OCI-LY7 (cell line): ENCODE measurements at regions not wholly inside any gene's neighbourhood (a gene's known extent, or its start where the extent isn't known, plus 50 kb on each side); places are given as distances from the start of the nearest gene placed in this dataset.

ENCODE experiments used
- EZH2phosphoT487 ChIP-seq: fragments of 200-600 bp; sonication (generic); IDR thresholded peaks from 2 replicates; pipeline ENCODE4 v1.6.1; 2018; ENCODE audit warnings: low read depth, borderline replicate concordance, mild to moderate bottlenecking, mixed run types, antibody characterized with exemption, low read length, moderate library complexity, mixed read lengths
- TF ChIP-seq, protein P1 (sequence below): fragments of 200-600 bp; sonication (generic); conservative IDR thresholded peaks from 2 replicates; pipeline ENCODE4 v1.5.1; 2014; ENCODE audit warnings: mild to moderate bottlenecking, antibody characterized with exemption, low read length, moderate library complexity, mixed read lengths

DNA sequence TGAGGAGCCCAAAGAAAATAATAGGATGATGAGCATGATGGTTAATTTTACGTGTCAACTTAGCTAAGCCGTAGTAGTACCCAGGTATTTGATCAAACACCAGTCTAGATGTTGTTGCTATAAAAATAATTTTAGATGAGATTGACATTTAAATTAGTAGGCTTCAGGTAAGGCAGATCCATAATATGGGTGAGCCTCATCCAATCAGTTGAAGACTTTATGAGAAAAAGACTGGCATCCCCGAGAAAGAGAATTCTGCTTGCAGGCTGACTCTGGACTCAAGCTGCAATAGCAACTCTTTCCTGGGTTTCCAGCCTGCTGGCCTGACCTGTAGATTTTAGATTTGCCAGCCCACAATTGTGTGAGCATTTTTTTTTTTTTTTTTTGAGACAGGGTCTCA is 192.8 kb upstream of the LNX1 start:
- TF ChIP-seq, protein P1, sequence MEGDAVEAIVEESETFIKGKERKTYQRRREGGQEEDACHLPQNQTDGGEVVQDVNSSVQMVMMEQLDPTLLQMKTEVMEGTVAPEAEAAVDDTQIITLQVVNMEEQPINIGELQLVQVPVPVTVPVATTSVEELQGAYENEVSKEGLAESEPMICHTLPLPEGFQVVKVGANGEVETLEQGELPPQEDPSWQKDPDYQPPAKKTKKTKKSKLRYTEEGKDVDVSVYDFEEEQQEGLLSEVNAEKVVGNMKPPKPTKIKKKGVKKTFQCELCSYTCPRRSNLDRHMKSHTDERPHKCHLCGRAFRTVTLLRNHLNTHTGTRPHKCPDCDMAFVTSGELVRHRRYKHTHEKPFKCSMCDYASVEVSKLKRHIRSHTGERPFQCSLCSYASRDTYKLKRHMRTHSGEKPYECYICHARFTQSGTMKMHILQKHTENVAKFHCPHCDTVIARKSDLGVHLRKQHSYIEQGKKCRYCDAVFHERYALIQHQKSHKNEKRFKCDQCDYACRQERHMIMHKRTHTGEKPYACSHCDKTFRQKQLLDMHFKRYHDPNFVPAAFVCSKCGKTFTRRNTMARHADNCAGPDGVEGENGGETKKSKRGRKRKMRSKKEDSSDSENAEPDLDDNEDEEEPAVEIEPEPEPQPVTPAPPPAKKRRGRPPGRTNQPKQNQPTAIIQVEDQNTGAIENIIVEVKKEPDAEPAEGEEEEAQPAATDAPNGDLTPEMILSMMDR: no peak
- no peak for TF ChIP-seq EZH2phosphoT487
